ENCODE measurements at regions not wholly inside any gene's neighbourhood (a gene's known extent, or its start where the extent isn't known, plus 50 kb on each side); places are given as distances from the start of the nearest gene placed in this dataset.

- Histone ChIP-seq H3K9me3 (ENCODE audit: control insufficient read depth, insufficient read depth, low read length) (no peaks in the 10 kb centered on the region), H4K8ac (ENCODE audit: low read depth in 2 of 2, low read length in 2 of 2) (no peak overlapping the region), H2BK5ac (ENCODE audit: low read depth, low read length, poor library complexity, severe bottlenecking) (no peak overlapping the region), H4K20me1 (ENCODE audit: insufficient read depth, low read length) (no peaks in the 10 kb centered on the region), H3K9ac (ENCODE audit: low read depth, low read length) (no peak overlapping the region), H3K79me1 (ENCODE audit: low read depth in 1 of 2, low read length in 2 of 2) (no peaks in the 10 kb centered on the region), H3K9me1 (ENCODE audit: insufficient read depth, low read length) (0 out of 2 replicates have a peak, but pooled peaks cover 2% of the 10 kb centered on the region), H4K91ac (ENCODE audit: insufficient read depth, low read depth, low read length) (no peak overlapping the region), H3K4me3 (ENCODE audit: insufficient read depth, low read depth, low read length) (no peak overlapping the region), H3K56ac (ENCODE audit: extremely low read depth, insufficient read depth, low read length) (no peak overlapping the region), H2AK5ac (ENCODE audit: low read depth, low read length) (no peak overlapping the region), H2AFZ (replicated peaks; ENCODE audit: low read length, poor library complexity) (peak overlapping the region; percentile 58), H3K4me1 (ENCODE audit: control insufficient read depth, insufficient read depth, low read length) (no peaks in the 10 kb centered on the region), H2BK20ac (ENCODE audit: low read depth, low read length) (no peak overlapping the region), H3K27me3 (ENCODE audit: control insufficient read depth, insufficient read depth, low read length) (peaks cover 11% of the 10 kb centered on the region), H3K4me2 (ENCODE audit: low read depth, low read length) (no peak overlapping the region), H3K4ac (ENCODE audit: low read depth, low read length) (no peak overlapping the region), H2AK9ac (replicated peaks; ENCODE audit: low read depth, low read length, poor library complexity) (no peak overlapping the region), H3K18ac (ENCODE audit: low read depth, low read length) (no peak overlapping the region), H3K14ac (replicated peaks; ENCODE audit: low read depth, low read length) (no peak overlapping the region; the same call in 1 of the 2 replicates), H3K36me3 (ENCODE audit: control insufficient read depth, insufficient read depth, low read length) (no peaks in the 10 kb centered on the region), H2BK15ac (ENCODE audit: low read depth, low read length) (no peak overlapping the region), H3K23ac (ENCODE audit: low read depth, low read length) (no peak overlapping the region), H2BK120ac (ENCODE audit: low read depth, low read length) (no peak overlapping the region), H3K27ac (ENCODE audit: insufficient read depth, low read length) (no peak overlapping the region), H4K5ac (ENCODE audit: low read depth, low read length) (no peak overlapping the region)
- BruUV-seq (replicated peaks) = no TSS peak
- dilution Hi-C loops (cut with HindIII; ENCODE audit: low sequenced_read_pairs, unreplicated experiment) (no loop called here), in situ Hi-C loops (cut with MboI; ENCODE audit: low sequenced_read_pairs) (no loop called here), intact Hi-C loops (cut with micrococcal nuclease) (no loop called here)
- WGBS, 2 experiments (ENCODE audit: extremely low coverage in 2 of 2, insufficient read length in 1 of 2) = no CpG with 5 or more reads among the region's 4 CpGs
- POLR2A ChIA-PET (ENCODE audit: unreplicated experiment) = no interaction called here
- TF ChIP-seq BHLHE40 (IDR thresholded peaks at IDR 0.05; ENCODE audit: low read depth, low read length) = peak; percentile 51
- TF ChIP-seq RFX5 (IDR thresholded peaks at IDR 0.05; ENCODE audit: low read depth, low read length) = no peak
- DNase-seq (peak; percentile 67), ATAC-seq (ENCODE audit: low read depth) (peak; percentile 21)
- CTCF ChIA-PET = no interaction called here
Measured at GRCh38 chr2:133862400-133862977, 294.2 kb upstream of the NCKAP5 start.
